B cell (primary cell): ENCODE measurements at regions not wholly inside any gene's neighbourhood (a gene's known extent, or its start where the extent isn't known, plus 50 kb on each side); places are given as distances from the start of the nearest gene placed in this dataset.

Source experiments
- ATAC-seq: fragments of 200-7000 bp; cut with Tn5 transposase; one replicate; pipeline ENCODE4 v1.10.0; 2021; ENCODE audit warnings: low read depth, mild to moderate bottlenecking, moderate number of reproducible peaks, moderate library complexity
- CTCF ChIA-PET: fragments of 350-600 bp; sonication (Branson Sonifier 250); formaldehyde crosslinking; loops from one replicate; lab custom pipeline; 2021; ENCODE audit warnings: antibody characterized with exemption, inconsistent platforms; lab: Charles Lee
- POLR2A ChIA-PET: fragments of 350-600 bp; sonication (Branson Sonifier 250); formaldehyde crosslinking; loops from one replicate; lab custom pipeline; 2021; ENCODE audit warnings: antibody characterized with exemption; lab: Charles Lee
- DNase-seq: peaks from one replicate; pipeline ENCODE4 v3.0.0; 2013
- H2AFZ ChIP-seq: 2 replicates; pipeline ENCODE4 v1.6.1; 2012; ENCODE audit warnings: mild to moderate bottlenecking, low read depth, low read length; ENCODE audit not compliant: insufficient read depth, poor library complexity, severe bottlenecking
- H3K27ac ChIP-seq, 2 donors: 1 replicate in 1 of 2; 2 replicates in 1 of 2; pipeline ENCODE4 v1.5.1; 2012 to 2013; ENCODE audit warnings: low read length in 2 of 2, mild to moderate bottlenecking in 2 of 2, moderate library complexity in 1 of 2
- H3K27me3 ChIP-seq, 4 experiments: fragments of 200-600 bp in 1 of 4; sonication (generic) in 1 of 4; replicated peaks in 1 of 4; 1 replicate in 2 of 4; 2 replicates in 2 of 4; pipeline versions ENCODE4 v1.6.1 to v1.7.0; 2013 to 2016; ENCODE audit warnings: low read length in 3 of 4, mild to moderate bottlenecking in 2 of 4, mixed read lengths in 1 of 4, moderate library complexity in 1 of 4; ENCODE audit not compliant: insufficient read depth in 4 of 4, control insufficient read depth in 3 of 4; ENCODE audit errors: control extremely low read depth in 1 of 4
- H3K36me3 ChIP-seq, 2 experiments: replicated peaks in 1 of 2; 1 replicate in 1 of 2; 2 replicates in 1 of 2; pipeline versions ENCODE4 v1.6.1 to v1.7.1; 2013; ENCODE audit warnings: low read length in 1 of 2; ENCODE audit not compliant: insufficient read depth in 2 of 2, control insufficient read depth in 1 of 2; ENCODE audit errors: control extremely low read depth in 1 of 2, extremely low read depth in 1 of 2
- H3K4me1 ChIP-seq, 2 donors: fragments of 200-600 bp in 1 of 2; sonication (generic) in 1 of 2; 1 replicate in 1 of 2; 2 replicates in 1 of 2; pipeline versions ENCODE4 v1.5.1 to v1.6.1; 2013 to 2017; ENCODE audit warnings: low read length in 2 of 2; ENCODE audit not compliant: control insufficient read depth in 2 of 2, insufficient read depth in 2 of 2
- H3K4me2 ChIP-seq: replicated peaks from 2 replicates; pipeline ENCODE3; 2012; ENCODE audit warnings: mild to moderate bottlenecking, low read depth, low read length; ENCODE audit not compliant: poor library complexity, severe bottlenecking
- H3K4me3 ChIP-seq, 5 experiments: fragments of 200-600 bp in 1 of 5; sonication (generic) in 1 of 5; 1 replicate in 3 of 5; 2 replicates in 2 of 5; pipeline versions ENCODE4 v1.5.1 to v1.7.0; 2011 to 2016; ENCODE audit warnings: low read length in 4 of 5, mild to moderate bottlenecking in 4 of 5, low read depth in 2 of 5, control low read depth in 1 of 5, moderate library complexity in 1 of 5; ENCODE audit not compliant: insufficient read depth in 1 of 5; ENCODE audit errors: control extremely low read depth in 1 of 5, extremely low read depth in 1 of 5
- H3K79me2 ChIP-seq: fragments of 200-600 bp; sonication (generic); one replicate; pipeline ENCODE4 v1.6.0; 2016; ENCODE audit warnings: low read length; ENCODE audit not compliant: control insufficient read depth, insufficient read depth
- H3K9ac ChIP-seq: fragments of 200-600 bp; sonication (generic); 2 replicates; pipeline ENCODE4 v1.6.1; 2017; ENCODE audit warnings: mild to moderate bottlenecking, low read length, moderate library complexity
- H3K9me3 ChIP-seq, 3 donors: one replicate each; pipeline versions ENCODE4 v1.6.1 to v1.7.1; 2013; ENCODE audit warnings: low read length in 2 of 3; ENCODE audit not compliant: control insufficient read depth in 2 of 3, insufficient read depth in 1 of 3; ENCODE audit errors: control extremely low read depth in 1 of 3
- H4K20me1 ChIP-seq: 2 replicates; pipeline ENCODE4 v1.6.0; 2012; ENCODE audit warnings: mild to moderate bottlenecking, low read length; ENCODE audit not compliant: insufficient read depth, control insufficient read depth, poor library complexity, severe bottlenecking
- H3K27ac Mint-ChIP-seq: one replicate; pipeline ENCODE4 v1.8.0; 2021; ENCODE audit warnings: mixed read lengths
- H3K27me3 Mint-ChIP-seq: one replicate; pipeline ENCODE4 v1.8.0; 2021; ENCODE audit warnings: mixed read lengths
- H3K4me1 Mint-ChIP-seq: one replicate; pipeline ENCODE4 v1.8.0; 2021; ENCODE audit warnings: mixed read lengths
- H3K4me3 Mint-ChIP-seq: one replicate; pipeline ENCODE4 v1.8.0; 2021; ENCODE audit warnings: mixed read lengths
- H3K9me3 Mint-ChIP-seq: one replicate; pipeline ENCODE4 v1.8.0; 2022; ENCODE audit warnings: mixed read lengths; ENCODE audit not compliant: insufficient read depth
- EZH2 ChIP-seq: IDR thresholded peaks from 2 replicates; pipeline ENCODE4 v1.6.1; 2012; ENCODE audit warnings: borderline replicate concordance, low read depth, mild to moderate bottlenecking, moderate library complexity, low read length; ENCODE audit not compliant: insufficient read depth, poor library complexity, severe bottlenecking
- WGBS: methylation state at CpG from one replicate; pipeline ENCODE4 v1.1.5; 2013; ENCODE audit warnings: missing lambda C conversion rate; ENCODE audit not compliant: insufficient coverage; 5-methylcytosine and 5-hydroxymethylcytosine counted together
- intact Hi-C: fragments of 100-400 bp; cut with micrococcal nuclease; formaldehyde crosslinking; loops from one replicate; pipeline ENCODE4 v1.10.0; 2022
- TF ChIP-seq, protein P1 (sequence below): fragments of 200-600 bp; IDR thresholded peaks from one replicate; pipeline ENCODE4 v1.8.0; 2022; ENCODE audit warnings: antibody characterized with exemption, mild to moderate bottlenecking

DNA sequence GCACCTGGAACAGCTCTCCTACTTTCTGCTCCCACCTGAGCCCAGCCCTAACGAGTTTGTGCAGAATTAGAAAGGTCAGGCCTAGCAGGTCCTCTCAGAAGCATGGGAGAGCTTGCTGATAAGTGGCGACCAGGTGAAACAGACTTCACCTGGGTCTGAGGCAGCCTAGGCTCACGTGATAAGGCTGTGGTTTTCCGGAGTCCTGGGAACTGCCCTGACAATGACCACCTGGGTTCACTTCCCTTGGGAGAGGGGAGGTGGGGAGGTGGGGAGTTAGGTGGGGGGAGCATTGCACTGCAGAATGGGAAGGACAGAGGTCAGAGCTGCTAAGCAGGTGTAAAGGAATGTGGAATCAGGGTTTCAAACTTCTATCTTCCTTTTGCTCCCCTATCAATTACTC is 152.9 kb upstream of the MAP1B start:
- TF ChIP-seq, protein P1, sequence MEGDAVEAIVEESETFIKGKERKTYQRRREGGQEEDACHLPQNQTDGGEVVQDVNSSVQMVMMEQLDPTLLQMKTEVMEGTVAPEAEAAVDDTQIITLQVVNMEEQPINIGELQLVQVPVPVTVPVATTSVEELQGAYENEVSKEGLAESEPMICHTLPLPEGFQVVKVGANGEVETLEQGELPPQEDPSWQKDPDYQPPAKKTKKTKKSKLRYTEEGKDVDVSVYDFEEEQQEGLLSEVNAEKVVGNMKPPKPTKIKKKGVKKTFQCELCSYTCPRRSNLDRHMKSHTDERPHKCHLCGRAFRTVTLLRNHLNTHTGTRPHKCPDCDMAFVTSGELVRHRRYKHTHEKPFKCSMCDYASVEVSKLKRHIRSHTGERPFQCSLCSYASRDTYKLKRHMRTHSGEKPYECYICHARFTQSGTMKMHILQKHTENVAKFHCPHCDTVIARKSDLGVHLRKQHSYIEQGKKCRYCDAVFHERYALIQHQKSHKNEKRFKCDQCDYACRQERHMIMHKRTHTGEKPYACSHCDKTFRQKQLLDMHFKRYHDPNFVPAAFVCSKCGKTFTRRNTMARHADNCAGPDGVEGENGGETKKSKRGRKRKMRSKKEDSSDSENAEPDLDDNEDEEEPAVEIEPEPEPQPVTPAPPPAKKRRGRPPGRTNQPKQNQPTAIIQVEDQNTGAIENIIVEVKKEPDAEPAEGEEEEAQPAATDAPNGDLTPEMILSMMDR, result no peak
- no peak for TF ChIP-seq EZH2
- Mint-ChIP-seq H3K27ac (no peak overlapping the region), H3K9me3 (no peaks in the 10 kb centered on the region), H3K4me3 (no peak overlapping the region), H3K27me3 (peaks cover 4% of the 10 kb centered on the region), H3K4me1 (no peaks in the 10 kb centered on the region)
- ATAC-seq (no peak), DNase-seq (no peak)
- no peak overlapping the region for H3K4me3 ChIP-seq
- ChIA-PET POLR2A (no interaction called here), CTCF (interaction anchor here (0.6 kb wide), 1 partner anchor 16 kb away, joined by 3 read pairs; no protein-coding TSS in a partner anchor)
- H3K9me3 ChIP-seq, result peaks cover 0 to 3% (median 0%) of the 10 kb centered on the region in 3 donors
- intact Hi-C loops, result no loop called here
- 75% methylated on average over 4 of the region's 4 CpGs for WGBS
- H3K79me2 ChIP-seq, result no peaks in the 10 kb centered on the region
- no peaks in the 10 kb centered on the region for H4K20me1 ChIP-seq
- peaks cover 0 to 3% (median 0%) of the 10 kb centered on the region in 4 experiments for H3K27me3 ChIP-seq
- H3K27ac ChIP-seq, result no peak overlapping the region
- no peak overlapping the region for H3K4me2 ChIP-seq
- H3K9ac ChIP-seq, result no peak overlapping the region
- no peaks in the 10 kb centered on the region for H3K36me3 ChIP-seq
- H3K4me1 ChIP-seq, result no peaks in the 10 kb centered on the region
- H2AFZ ChIP-seq, result no peak overlapping the region

DNA sequence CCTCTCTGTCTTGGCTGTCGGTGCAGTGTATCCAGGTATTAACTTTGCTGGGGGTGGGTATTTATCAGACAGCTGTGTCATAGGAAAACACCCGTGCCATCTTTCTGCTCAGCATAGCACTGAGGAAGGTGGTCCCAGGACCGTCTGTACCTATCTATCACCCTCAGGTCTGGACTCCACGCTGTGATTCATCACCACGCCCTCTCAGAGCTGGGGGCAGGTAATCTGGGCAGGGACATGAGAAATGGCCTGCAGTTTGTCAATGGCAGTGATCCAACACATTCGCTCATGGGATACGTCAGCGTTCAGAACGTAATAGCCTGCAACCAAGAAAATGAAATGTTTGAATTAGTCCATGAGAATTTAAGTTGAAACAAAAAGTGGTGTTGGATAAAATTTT is 151.6 kb upstream of the MAP1B start:
- H2AFZ ChIP-seq, result no peak overlapping the region
- Mint-ChIP-seq H3K9me3 (no peaks in the 10 kb centered on the region), H3K4me1 (no peaks in the 10 kb centered on the region), H3K4me3 (no peak overlapping the region), H3K27me3 (peaks cover 4% of the 10 kb centered on the region), H3K27ac (no peak overlapping the region)
- H3K27ac ChIP-seq, result no peak overlapping the region
- no peak for TF ChIP-seq EZH2
- TF ChIP-seq, protein P1, result no peak
- no peak overlapping the region for H3K4me3 ChIP-seq
- no peaks in the 10 kb centered on the region for H3K9me3 ChIP-seq
- DNase-seq (no peak), ATAC-seq (no peak)
- no peaks in the 10 kb centered on the region for H3K36me3 ChIP-seq
- intact Hi-C loops, result no loop called here
- 100% methylated on average over 8 of the region's 9 CpGs for WGBS
- H3K4me2 ChIP-seq, result no peak overlapping the region
- no peak overlapping the region for H3K9ac ChIP-seq
- ChIA-PET POLR2A (no interaction called here), CTCF (no interaction called here)
- peaks cover 0 to 3% (median 0%) of the 10 kb centered on the region in 4 experiments for H3K27me3 ChIP-seq
- no peaks in the 10 kb centered on the region for H3K4me1 ChIP-seq
- no peaks in the 10 kb centered on the region for H3K79me2 ChIP-seq
- no peaks in the 10 kb centered on the region for H4K20me1 ChIP-seq
